ENCODE measurements at regions not wholly inside any gene's neighbourhood (a gene's known extent, or its start where the extent isn't known, plus 50 kb on each side); places are given as distances from the start of the nearest gene placed in this dataset.
"Not testable (repeated sequence)": the region's sequence is repeated elsewhere in the genome, so short reads cannot be mapped to it uniquely, and the experiment has no call there.

DNA sequence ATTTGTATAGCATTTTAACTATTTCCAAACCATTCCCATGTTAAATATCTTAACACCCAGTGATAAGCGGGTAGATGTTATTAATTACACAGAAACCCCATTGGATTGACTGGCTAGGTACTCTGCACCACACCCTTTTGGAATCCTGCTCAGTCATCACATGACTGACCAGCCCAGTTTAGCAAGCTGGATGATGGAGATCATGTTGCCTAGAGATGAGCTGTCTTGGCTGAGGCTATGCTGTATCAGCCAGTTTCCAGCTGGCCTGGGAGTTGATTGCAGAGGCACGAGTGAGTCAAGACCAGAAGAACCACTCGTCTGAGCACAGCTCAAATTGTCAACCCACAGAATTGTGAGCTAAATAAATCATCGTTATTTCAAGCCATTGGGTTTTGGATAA, 124.6 kb downstream of the ZNF621 start:
- DNase-seq, result no peak

DNA sequence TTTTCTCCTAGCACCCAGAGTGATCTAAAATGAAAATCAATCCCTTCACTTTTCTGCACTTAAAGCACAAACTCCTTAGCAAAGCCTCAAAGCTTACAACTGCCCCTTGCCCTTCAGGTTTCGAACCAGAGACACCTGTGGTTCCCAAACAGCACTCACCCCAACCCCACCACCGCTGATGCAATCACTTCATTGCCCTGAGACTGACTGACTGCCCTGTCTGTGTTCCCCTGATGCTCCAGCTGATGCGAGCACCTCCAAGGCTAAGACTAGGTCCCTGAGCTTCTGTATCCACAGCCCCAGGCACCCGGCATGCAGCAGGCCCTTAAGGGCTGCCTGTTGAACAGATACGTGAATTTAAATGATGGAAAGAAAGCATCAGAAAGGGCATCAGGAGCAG, 127.3 kb downstream of the ZNF621 start:
- DNase-seq, result no peak

DNA sequence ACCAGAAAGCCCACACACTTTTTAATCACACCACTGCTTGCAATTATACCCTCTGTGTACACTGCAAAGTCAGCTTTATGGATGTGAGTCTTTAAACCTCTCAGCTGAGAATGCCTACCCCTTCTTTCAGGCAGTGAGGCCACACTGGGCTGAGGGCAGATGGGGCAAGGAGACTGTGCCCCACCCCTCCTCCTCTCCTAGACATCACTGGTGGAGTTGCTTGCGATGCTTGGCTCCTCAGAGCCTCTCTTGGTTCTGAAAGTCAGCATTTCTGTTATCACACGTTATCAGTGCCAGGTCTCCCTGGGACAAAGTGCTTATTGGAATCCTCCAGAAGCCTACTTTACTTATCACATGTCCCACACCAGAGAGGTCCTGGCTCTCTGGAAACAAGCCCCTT, 128.2 kb downstream of the ZNF621 start:
- DNase-seq, result no peak

DNA sequence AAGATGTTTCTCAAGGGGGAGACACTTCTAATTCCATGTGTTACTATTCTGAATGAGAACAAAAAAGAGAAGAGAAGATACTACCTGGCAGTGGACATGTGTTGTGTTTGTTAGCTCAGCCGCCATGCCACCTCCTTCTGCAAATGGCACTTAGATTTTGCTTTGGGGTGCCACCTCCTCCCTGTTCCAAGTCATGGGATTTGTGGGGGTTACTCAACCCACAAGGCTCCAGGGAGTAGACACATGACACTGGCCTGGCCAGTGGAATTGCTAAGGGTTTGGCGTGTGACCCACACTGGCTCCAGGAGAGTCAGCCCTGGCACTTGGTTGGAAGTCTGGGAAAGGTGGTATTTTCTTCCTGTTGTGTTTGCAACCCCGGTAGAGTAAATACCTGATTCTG, 129.1 kb downstream of the ZNF621 start:
- DNase-seq, result no peak

DNA sequence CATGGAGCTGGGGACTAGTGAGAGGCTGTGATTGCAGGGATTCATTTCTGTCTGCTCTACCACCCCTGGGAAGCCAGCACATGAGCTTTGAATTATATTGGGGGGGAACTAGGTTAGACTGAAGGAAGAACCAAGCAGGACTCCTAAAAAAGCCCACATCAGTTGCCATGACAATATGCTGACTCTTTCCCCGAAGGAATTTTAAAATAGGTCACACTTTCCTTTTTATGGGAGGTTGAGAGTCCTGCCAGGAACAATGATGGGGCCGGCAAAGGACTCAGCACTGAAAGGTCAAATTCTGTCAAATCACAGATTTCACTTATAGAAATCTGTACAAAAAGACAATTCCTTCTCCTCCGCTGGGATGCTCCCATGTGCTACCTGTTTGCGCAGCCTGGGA, 130.8 kb downstream of the ZNF621 start:
- no peak for DNase-seq

DNA sequence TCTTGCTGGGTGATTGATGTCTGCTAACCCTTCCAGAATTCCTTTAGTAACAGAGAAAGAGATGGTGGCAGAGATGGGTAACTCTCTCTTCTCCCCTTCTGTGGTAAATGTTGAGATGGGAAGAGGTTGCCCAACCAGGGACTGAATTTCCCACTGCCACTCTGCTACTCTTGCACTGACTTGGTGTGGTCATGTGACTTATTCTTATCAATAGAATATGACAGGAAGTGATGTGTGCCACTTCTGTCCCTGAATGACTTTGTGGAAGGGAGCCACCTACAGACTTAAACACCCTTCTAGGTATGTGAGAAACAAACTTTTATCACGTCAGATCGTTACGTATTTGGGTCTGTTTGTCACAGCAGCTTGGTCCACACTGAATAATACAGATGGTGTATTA, 132.9 kb downstream of the ZNF621 start:
- DNase-seq, result peak; percentile 4

DNA sequence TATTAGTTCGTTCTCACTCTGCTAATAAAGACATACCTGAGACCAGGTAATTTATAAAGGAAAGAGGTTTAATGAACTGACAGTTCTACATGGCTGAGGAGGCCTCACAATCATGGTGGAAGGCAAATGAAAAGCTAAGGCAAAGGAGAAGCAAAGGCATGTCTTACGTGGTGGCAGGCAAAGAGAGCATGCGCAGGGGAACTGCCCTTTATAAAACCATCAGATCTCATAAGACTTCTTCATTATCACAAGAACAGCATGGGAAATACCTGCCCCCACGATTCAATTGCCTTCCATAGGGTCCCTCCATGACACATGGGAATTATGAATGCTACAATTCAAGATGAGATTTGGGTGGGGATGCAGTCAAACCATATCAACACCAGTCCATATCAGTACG, 133.5 kb downstream of the ZNF621 start:
- DNase-seq, result no peak

DNA sequence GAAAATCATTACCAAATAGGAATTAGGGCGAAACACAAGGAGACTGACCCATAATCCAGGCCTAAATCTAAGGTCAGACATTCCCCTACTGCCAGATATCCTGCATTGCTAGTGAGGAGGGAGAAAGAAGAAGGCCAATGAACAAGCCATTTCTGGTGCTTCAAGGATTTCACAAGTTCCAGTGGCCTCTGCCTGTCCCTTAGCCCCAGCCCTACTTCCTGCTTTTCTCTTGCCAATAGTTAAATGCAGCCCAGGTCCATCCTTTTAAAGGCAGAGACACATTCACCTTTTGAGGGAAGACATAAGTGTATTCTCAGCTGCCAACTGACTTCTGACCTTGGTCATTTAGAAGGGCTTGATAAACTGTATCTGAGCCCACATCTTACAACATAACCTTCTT, 135.8 kb downstream of the ZNF621 start:
- peak; percentile 34 for DNase-seq

DNA sequence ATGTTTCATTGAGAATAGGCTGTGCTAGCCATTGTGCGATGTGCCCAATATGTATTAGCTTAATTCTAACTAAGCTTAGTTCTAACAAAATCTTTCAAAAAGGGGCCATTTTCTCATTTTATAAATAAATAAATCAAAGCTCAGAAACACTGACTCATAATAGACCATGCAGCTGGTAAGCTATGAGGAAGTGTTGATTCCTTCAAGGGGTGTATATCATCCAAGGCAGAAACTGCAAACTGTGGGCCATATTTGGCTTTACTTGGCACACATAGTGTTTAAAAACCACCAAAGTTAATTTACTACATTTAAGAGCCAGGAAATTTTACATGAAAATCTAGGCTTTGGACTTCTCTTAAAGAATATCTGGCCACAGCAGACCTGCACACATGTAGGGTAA, 136.5 kb downstream of the ZNF621 start:
- no peak for DNase-seq

DNA sequence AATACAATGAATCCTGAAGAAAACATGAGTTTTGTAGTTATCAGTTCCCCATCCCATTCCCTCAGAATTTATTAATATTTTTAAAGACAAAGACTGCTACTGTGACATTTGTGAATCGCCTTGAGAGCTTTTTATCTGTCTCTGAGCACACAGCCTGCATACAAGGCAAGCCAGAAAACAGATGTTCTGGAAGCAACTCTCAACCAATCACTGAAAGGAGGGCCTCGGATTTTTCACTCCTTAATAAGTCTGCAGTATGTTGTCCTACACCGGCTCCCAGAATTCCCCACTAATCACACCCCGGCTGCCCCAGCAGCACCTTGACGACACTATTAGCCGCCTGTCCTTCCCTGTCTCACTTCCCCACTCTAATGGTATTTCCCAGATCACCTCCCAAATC, 138.5 kb downstream of the ZNF621 start:
- no peak for DNase-seq

DNA sequence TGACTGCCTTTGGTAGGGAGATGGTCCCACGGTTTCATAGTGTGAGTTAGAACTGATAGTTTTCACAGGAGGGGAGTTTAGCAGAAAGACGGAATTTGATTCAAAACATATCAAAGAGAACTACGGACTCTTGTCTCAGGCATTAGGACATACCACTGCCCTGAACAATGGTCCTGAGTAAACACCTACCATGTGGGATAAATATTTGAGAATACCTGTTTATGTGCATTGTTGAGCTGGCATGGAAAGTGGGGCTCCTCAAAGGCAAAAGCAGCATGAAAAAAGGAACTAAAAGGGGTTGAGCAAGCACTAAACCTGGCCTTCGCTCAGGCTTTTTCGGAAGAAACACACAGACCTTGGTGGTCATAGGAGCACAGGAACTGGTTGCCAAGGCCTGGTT, 144.4 kb downstream of the ZNF621 start:
- DNase-seq, result no peak

DNA sequence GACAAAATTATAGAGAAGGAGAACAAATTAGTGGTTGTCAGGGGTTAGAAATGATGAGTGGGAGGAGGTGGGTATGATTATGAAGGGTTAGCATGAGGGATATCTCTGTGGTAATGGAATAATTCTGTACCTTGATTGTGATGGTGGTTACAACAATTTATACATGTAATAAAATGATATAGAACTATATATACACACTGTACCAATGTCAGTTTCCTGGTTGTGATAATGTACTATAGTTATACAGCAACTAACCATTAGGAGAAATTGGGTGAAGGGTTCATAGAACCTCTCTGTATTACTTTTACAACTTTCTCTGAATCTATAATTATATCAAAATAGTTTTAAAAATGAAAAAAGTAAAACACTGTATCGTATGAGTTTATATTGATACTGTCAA, 148.1 kb downstream of the ZNF621 start:
- no peak for DNase-seq

DNA sequence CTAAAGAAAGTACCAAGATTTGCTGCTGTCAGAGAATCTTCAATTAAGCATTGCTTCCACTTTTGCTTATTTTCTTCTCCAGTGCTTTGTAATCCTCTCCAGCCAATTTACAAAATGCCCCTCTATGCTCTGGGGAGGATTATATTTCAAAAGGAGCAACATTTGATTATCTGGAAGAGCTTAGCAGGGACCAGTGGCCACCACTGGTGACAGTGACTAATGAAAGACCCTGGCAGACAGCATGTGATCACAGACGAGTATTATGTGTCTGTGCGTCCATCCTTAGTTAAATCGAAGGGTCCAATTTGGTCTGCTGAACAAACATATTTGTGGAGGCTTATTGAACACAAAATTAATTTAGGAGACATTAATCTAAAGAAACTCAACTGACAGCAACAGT, 152.6 kb downstream of the ZNF621 start:
- DNase-seq, result no peak

DNA sequence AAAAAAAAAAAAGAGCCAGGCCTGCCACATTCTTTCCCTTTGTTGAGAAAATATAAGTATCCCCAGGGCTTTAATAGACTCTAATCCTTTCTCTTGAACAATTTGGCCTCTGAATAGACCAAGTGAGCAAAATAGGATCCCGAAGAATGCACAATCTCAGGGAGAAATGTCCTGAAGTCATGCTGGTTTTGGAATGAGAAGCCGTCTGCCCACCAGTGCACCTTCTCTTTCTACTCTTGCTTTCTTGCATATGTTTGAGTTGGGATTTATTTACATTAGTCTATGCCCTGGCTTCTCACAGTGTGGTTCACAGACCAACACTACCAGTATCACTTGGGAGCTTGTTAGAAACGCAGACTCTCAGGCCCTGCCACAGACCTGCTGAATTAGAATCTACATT, 153.0 kb downstream of the ZNF621 start:
- DNase-seq, result no peak

DNA sequence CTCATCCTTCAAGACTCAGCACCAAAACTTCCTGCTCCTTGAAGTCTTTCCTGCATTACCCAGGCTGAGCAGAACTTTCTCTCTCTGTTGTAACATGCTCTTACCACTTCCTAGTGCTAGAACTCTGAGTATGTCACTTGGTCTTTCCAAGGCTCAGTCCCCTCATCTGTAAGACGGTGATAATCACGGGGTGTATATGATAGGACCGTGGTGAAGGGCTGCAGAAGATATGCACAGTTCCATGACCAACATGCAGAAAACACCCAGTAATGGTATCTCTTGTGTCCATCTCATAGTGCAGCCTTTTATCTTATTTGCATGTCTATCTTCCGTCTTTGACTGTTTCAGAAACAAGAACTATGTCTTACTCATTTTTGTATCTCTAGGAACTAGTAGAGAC, 154.5 kb downstream of the ZNF621 start:
- peak; percentile 64 for DNase-seq

DNA sequence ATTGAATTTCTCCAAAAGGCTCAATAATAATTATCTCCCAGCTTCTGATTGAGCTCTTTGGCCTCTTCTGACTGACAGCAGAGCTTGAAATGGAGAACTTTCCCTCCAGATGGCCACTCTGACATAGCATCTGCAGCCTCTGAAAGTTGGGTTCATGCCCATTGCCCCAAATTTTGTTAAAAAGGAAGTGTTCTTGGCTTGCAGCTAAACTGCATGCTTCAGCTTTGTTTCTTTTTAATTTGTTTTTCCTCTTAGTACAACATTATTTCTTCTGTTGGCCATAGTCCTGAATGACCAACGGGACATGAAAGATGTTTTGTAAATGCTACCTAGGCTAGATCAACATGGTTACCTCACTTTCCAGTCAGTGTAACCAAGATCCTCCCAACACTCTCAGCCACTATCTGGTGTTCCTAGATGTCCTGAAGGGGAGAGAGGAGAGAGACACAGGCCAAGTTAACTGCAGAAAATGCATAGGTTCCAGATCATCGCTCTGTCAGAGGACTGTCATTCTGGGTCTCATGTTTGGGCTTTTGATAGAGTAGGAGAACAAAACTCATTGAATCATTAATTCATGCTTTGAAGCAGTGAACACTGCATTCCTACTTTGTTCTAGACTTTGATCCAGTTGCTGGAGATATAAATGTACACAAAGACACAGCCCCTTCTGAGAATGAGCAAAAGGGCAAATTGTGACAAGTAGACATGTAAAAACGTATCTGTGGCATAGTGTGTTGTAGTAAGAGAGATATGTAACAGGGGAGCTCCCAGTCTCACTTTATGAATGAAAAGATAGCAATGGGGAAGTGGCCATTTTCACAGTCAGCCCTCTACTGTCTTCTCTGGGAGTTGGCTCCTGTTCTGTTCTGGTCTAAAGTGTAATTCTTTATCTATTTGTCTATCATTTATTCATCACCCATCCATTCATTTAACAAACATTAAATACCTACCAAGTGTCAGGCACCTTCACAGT, 156.2 kb downstream of the ZNF621 start:
- DNase-seq, result peak; percentile 53

DNA sequence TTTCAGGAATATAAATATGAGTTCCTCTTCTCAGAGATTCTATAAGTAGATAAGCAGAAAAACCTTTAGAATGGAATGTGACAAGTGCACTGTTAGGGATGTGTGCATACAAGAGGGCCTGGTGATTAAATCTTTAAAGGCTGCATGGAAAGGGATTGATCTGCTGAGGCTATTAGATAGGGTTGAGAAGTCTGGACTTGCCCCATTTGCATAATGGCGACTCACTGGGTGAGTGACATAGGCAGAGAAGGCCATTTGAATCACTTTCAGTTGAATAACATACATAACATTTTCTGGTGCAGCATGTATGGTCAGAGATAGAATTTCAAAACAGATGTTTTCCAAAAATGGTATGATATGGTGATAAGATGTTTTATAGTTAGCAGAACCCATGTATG, 156.9 kb downstream of the ZNF621 start:
- peak; percentile 11 for DNase-seq

DNA sequence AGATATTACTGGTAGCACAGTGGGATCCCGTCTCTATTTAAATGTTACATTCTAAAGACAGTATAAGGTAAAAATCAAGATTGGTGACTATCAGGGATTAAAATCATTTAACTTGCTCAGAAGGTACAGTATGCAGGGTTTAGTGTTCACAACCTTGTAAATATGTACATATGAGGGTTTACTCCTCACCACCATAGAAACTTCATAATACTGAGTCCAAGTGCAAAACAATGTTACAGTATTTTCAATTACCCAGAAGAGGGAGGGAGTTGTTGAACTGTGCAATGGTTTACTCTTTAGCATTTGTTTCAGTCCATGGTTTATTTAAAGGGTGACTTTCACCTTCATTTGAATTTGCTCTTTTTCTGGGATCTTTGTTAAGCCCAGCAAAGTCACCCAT, 165.1 kb downstream of the ZNF621 start:
- no peak for DNase-seq

DNA sequence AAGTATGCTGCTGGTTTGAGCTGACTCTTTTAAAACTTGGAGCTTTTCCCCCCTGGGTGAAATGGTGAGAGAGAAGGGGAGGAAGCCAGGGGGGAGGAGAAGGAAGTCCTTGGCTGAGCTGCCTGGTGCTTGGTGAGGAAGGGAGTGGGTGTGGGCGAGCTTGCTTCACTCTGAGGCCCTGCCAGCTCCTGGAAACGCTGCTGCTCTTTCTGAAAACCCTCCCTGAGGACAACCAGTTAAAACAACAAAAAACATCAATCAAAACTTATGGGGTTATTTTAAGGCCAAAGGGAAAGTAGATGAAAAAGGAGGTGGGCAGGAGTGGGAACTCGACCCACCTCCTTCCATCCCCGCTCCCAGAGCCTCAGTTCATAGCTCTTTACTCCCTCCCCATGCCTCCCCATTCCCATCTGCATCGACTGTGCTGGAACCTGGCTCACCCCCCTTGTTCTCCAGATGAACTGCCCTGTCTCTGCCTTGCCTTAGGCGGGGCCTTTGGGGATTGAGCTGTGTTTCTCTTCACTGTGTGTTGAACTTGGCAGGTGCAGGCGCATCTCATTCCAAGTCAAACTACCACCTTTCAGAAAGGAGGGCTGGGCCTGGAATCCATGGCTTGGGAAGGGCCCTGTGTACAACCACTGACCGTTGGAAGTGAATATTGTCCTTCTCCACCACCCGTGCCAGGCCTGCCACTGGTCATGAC, 166.1 kb downstream of the ZNF621 start:
- peak; percentile 32 for DNase-seq

DNA sequence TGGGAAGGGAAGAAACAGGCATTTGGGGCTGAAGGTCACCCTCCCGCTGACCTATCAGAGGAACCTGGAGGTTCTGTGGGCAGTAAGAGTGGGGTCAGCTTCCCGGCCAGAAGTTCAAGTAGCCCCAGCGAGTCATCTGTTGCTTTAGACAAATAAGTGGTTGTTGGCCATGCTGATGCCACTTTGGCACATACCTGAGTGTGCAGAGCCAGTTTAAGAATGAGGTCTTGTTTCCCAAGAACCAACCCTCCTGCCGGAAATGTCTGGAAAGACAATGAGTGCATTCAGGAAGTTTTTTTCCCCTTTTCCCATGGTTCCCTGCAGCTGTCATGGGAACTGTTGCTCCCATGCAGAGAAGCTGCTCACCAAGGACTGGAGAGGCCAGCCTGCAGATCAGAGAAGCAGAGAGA, 166.7 kb downstream of the ZNF621 start:
- no peak for DNase-seq

DNA sequence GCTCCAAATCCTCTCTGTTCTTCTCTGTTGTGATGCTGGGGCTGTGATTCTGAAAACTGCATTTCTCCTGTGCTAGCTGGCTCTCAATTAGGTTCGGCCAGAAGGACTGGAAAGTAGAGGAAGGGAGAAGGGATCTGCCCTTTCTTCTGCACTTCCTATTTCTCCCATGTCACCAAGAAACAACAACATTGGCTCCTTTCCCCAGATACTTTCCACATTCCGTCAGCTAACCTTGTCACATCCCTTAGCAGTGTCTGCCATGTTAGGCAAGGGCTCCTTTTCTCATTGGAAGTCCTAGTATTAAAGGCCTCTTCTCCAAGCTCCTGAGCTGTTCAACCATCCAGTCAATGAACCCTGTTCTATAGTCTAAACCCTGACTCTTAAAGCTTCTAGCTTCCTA, 171.1 kb downstream of the ZNF621 start:
- no peak for DNase-seq

DNA sequence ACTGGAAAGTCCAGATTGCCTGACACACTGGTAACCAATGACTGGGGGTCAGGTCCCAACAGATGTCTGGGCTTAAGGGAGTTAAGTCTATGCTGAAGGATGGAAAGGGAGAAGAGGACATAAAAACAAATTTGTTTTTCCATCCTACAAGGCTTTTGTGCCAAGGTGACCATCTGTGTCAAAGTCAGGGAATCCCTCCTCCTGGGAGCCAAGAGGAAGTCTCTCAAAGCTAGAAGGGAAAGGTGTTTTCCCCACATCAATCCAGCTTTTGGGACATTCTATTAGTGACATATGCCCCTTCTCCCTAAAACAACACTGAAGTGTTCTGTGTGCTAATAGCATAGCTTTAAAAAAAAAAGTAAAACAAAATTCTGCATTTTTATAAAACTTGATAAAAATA, 173.9 kb downstream of the ZNF621 start:
- not testable (repeated sequence) for DNase-seq

DNA sequence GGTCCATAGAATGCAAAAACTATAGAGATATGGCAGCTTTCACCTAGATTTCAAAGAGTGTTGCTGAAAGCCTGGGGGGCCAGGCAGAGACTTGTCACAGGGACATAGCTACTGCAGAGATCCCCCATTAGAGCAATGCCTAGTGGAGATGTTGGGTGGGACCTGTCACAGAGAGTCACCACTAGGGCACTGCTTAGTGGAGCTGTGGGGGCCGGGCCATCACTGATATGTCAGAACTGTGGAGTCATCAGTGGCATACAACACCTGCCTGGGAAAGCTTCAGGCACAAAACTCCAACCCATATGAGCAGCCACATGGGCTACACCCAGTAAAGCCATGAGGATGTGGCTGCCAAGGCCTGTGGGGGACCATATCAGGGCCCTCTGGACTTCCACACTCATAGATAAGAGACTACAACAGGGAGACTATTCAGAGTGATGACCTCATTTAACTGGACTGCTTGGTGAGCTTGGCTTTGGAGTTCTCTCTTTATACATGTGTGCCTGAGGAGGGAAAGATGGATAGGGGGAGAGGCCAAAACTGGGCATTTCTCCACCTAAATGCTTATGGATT, 176.3 kb downstream of the ZNF621 start:
- DNase-seq, result peak; percentile 20

DNA sequence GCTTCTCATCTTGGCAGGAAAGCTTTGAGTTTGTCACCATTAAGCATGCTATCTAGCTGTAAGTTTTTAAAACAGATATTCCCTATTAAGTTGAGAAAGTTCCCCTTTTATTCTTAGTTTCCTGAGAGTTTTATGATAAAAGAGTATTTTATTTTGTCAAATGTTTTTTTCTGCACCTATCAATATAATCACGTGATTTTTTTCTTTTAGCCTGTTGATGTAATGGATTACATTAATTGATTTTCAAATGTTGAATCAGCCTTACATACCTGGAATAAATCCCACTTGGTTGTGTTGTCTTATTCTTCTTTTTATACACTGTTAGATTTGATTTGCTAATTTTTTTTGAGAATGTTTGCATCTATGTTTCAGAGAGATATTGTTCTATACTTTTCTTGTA, 179.5 kb downstream of the ZNF621 start:
- DNase-seq, result no peak

Measured in hematopoietic multipotent progenitor cell treated with erythropoietin and hydrocortisone succinate and interleukin-3 and kit ligand, for 4 days (in vitro differentiated cells).